ENCODE measurements at regions not wholly inside any gene's neighbourhood (a gene's known extent, or its start where the extent isn't known, plus 50 kb on each side); places are given as distances from the start of the nearest gene placed in this dataset.

DNA sequence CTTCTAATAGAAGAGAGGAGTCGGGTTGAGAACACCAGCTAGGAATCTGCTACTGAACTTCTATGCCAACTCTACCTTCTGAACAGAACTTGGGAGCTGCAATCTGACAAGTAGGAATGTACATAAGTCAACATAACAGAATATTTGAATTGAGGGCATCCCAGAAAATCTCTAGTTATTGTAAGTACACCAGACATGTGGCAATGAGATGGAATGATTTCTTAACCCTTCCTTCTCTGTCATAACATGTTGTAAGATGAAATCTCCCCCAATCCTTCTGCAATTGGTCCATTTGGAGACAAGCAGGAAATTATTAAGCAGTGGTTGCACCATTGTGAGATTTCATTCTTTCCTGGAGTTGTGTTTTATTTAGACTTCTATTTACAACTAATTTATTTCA is 68.7 kb upstream of the TMPO start:
- no peak for DNase-seq

DNA sequence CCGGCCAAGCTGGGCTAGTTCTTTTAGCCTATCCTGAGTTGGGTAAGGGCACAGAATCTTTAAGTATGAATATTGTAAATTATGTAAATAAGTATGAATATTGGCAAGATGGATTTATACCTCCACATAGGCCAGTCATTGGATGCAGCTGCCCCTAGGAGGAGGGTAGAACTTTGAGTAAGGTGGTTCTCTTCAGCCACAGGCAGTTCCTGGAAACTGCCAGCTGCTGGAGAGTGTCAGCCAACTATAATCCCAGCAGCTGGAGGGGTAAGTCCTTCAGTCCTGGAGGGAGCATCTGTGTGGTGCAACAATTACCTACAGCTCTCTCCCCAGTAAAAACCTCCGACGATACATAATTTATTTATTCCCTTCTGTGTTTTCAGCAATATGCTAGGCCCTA is 65.8 kb upstream of the TMPO start:
- DNase-seq: no peak

DNA sequence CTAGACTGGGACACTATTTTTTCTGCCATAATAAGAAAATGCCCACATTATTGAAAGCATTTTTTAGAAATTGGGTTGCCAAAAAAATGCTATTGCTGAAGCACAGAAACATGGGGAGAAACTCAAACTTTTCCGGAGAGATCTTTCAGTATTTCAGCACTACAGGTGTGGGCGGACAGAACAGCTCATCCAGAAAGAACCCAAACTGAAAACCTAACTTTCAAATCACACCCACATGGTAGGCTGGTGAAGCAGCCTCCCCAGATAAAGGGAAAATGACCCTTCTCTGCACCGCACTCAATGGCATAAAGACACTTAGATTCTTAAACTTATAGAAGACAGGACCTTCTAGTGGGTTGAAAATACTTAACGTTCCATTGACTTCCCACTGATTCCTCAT is 62.3 kb upstream of the TMPO start:
- no peak for DNase-seq

DNA sequence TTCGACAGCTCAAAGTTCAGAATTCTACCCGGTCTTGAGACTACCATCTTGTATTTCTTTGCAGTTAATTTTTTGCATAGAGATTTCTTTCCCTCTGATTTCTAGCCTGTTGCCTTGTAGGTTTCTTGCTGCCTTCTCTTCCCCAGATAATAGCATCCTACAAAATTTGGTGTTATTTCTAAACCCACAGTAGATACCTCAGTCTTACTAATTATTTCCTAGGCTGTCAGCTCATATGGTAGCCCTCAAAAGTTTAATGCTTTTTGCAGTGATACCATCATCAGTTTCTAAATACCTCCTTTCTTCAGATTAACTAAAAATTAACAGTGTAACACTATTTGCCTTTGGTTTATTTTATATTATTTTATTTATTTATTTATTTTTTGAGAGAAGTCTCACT is 61.9 kb upstream of the TMPO start:
- no peak for DNase-seq

DNA sequence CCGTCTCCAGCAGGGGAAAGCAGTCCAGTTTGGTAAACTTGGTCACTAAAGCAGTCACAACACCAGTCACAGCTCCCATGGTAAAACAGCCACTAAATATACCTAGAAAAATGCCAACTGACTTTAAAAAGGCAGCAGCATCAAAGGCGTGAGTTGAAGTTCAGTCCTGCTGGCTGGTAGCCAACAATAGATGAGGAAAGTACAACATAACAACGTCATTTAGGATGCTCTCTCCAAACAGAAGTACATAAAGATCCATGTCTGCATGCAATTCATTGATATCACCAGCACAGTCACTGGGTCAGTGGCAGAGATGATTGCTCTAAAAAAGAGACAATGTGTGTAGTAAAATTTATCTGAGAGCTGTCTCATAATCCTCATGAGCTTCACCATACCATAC is 59.3 kb upstream of the TMPO start:
- no peak for DNase-seq

DNA sequence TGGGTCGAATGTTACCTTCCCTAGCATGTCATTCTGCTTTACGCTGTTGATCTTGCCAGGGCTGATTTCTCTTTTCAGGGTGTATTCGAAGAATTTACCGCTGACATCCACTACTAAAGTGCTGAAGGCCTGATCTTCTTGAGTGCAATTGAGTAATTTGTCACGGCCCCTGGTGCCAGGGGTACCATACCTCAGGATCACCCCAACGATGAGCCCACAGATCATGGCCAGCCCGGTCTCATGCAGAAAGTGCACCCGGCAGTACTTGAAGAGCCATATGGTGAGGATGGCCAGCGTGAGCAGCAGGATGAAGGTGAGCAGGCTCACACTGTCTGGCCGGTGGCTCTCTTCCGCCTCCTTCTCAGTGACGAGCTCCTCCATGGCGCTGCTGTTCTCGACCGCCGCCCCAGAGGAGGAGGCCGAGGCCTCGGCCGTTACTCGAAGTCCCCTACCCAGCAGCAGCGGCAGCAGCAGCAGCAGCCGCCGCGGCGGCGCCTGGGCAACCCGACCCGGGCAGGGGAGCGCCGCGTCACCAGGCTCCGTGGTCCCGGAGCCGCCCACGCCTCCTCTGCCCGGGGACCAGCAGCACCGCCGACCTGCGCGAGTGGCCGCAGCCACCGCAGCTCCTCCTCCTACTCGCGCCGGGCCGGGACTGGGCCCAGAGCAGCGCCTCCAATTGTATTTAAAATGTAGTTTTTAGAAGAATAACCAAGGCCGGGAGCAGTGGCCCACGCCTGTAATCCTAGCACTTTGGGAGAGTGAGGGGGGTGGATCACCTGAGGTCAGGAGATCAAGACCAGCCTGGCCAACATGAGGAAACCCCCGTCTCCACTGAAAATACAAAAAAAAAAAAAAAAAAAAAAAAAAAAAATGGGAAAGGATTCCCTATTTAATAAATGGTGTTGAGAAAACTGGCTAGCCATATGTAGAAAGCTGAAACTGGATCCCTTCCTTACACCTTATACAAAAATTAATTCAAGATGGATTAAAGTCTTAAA is 58.5 kb upstream of the TMPO start:
- no peak for DNase-seq

- peak in 1 of 2 donors; percentile 3 for DNase-seq
Measured at GRCh38 chr12:98464190-98464589, 51.2 kb upstream of the TMPO start.

- DNase-seq: no peak
Measured at GRCh38 chr12:98465505-98465904, 49.9 kb upstream of the TMPO start.

Measured in bone marrow (tissue), 2 donors.